NCI-H774 (cell line): ENCODE measurements at regions not wholly inside any gene's neighbourhood (a gene's known extent, or its start where the extent isn't known, plus 50 kb on each side); places are given as distances from the start of the nearest gene placed in this dataset.
"Not testable (repeated sequence)": the region's sequence is repeated elsewhere in the genome, so short reads cannot be mapped to it uniquely, and the experiment has no call there.

ENCODE experiments used
- DNase-seq: peaks from one replicate; lab custom pipeline; 2025; lab: John Stamatoyannopoulos, UW

GRCh38 chr9:22217254-22217653 is 208.1 kb upstream of the CDKN2B start:
- no peak for DNase-seq

- not testable (repeated sequence) for DNase-seq
Observed at GRCh38 chr9:22225856-22226255, 216.8 kb upstream of the CDKN2B start.

GRCh38 chr9:22227986-22228385 is 218.6 kb upstream of the DMRTA1 start:
- DNase-seq = no peak

- no peak for DNase-seq
Observed at GRCh38 chr9:22228542-22228941, 218.1 kb upstream of the DMRTA1 start.

GRCh38 chr9:22229069-22229468 is 217.6 kb upstream of the DMRTA1 start:
- DNase-seq = no peak

- DNase-seq = not testable (repeated sequence)
Observed at GRCh38 chr9:22231309-22231708, 215.3 kb upstream of the DMRTA1 start.

GRCh38 chr9:22232971-22233370 is 213.7 kb upstream of the DMRTA1 start:
- DNase-seq = no peak

- DNase-seq = no peak
Observed at GRCh38 chr9:22237497-22238363, 208.9 kb upstream of the DMRTA1 start.

GRCh38 chr9:22238809-22239684 is 207.6 kb upstream of the DMRTA1 start:
- peak; percentile 31 for DNase-seq

GRCh38 chr9:22240619-22241018 is 206.0 kb upstream of the DMRTA1 start:
- DNase-seq = no peak

GRCh38 chr9:22241024-22241423 is 205.6 kb upstream of the DMRTA1 start:
- no peak for DNase-seq

GRCh38 chr9:22241611-22242010 is 205.0 kb upstream of the DMRTA1 start:
- DNase-seq = no peak

- DNase-seq = peak; percentile 75
Observed at GRCh38 chr9:22244139-22245011, 202.2 kb upstream of the DMRTA1 start.

GRCh38 chr9:22255337-22255736 is 191.3 kb upstream of the DMRTA1 start:
- DNase-seq = no peak

- DNase-seq = no peak
Observed at GRCh38 chr9:22256381-22256780, 190.2 kb upstream of the DMRTA1 start.

- DNase-seq = no peak
Observed at GRCh38 chr9:22257026-22257816, 189.4 kb upstream of the DMRTA1 start.

- no peak for DNase-seq
Observed at GRCh38 chr9:22265038-22265437, 181.6 kb upstream of the DMRTA1 start.

- no peak for DNase-seq
Observed at GRCh38 chr9:22265534-22265933, 181.1 kb upstream of the DMRTA1 start.

GRCh38 chr9:22274477-22274876 is 172.1 kb upstream of the DMRTA1 start:
- no peak for DNase-seq

- DNase-seq = no peak
Observed at GRCh38 chr9:22278426-22278825, 168.2 kb upstream of the DMRTA1 start.

GRCh38 chr9:22279636-22280035 is 167.0 kb upstream of the DMRTA1 start:
- DNase-seq = no peak
